Stimulated activated CD4-positive, alpha-beta T cell treated with anti-CD3 and anti-CD28 coated beads, Interleukin-15, amount 100 ng/mL, for 48 hours (primary cell): ENCODE measurements at regions not wholly inside any gene's neighbourhood (a gene's known extent, or its start where the extent isn't known, plus 50 kb on each side); places are given as distances from the start of the nearest gene placed in this dataset.

Source experiments
- DNase-seq, 2 donors: peaks; one replicate each; pipeline ENCODE4 v3.0.0-alpha.2; 2020; ENCODE audit warnings: low read depth in 2 of 2

GRCh38 chr19:28846094-28846812, 366.7 kb downstream of the UQCRFS1 start:
- no peak for DNase-seq

- DNase-seq = no peak
Observed at GRCh38 chr19:28843761-28844492, 369.0 kb downstream of the UQCRFS1 start.

GRCh38 chr19:28841531-28841930, 371.4 kb downstream of the UQCRFS1 start:
- no peak for DNase-seq

GRCh38 chr19:28840891-28841290, 372.1 kb downstream of the UQCRFS1 start:
- DNase-seq = no peak

- no peak for DNase-seq
Observed at GRCh38 chr19:28839455-28839854, 373.5 kb downstream of the UQCRFS1 start.

- DNase-seq = no peak
Observed at GRCh38 chr19:28838909-28839308, 374.0 kb downstream of the UQCRFS1 start.

GRCh38 chr19:28836421-28836820, 376.5 kb downstream of the UQCRFS1 start:
- no peak for DNase-seq

GRCh38 chr19:28834996-28835395, 378.0 kb downstream of the UQCRFS1 start:
- DNase-seq = no peak

- DNase-seq = no peak
Observed at GRCh38 chr19:28831462-28831861, 381.5 kb downstream of the UQCRFS1 start.

GRCh38 chr19:28829762-28830161, 383.2 kb downstream of the UQCRFS1 start:
- DNase-seq = no peak

- no peak for DNase-seq
Observed at GRCh38 chr19:28829359-28829758, 383.6 kb downstream of the UQCRFS1 start.

GRCh38 chr19:28828276-28828870, 384.6 kb downstream of the UQCRFS1 start:
- DNase-seq = no peak

- no peak for DNase-seq
Observed at GRCh38 chr19:28827382-28827781, 385.6 kb downstream of the UQCRFS1 start.

- DNase-seq = no peak
Observed at GRCh38 chr19:28823338-28823961, 389.5 kb downstream of the UQCRFS1 start.

GRCh38 chr19:28820289-28820688, 392.7 kb downstream of the UQCRFS1 start:
- no peak for DNase-seq

GRCh38 chr19:28815257-28815656, 397.7 kb downstream of the UQCRFS1 start:
- no peak for DNase-seq

GRCh38 chr19:28794301-28794700, 418.6 kb downstream of the UQCRFS1 start:
- DNase-seq = no peak

- DNase-seq = no peak
Observed at GRCh38 chr19:28793391-28794168, 419.4 kb downstream of the UQCRFS1 start.

GRCh38 chr19:28785971-28786370, 427.0 kb downstream of the UQCRFS1 start:
- DNase-seq = no peak

GRCh38 chr19:28764066-28764465, 448.9 kb downstream of the UQCRFS1 start:
- DNase-seq = no peak

- no peak for DNase-seq
Observed at GRCh38 chr19:28746478-28746877, 466.5 kb downstream of the UQCRFS1 start.

- no peak for DNase-seq
Observed at GRCh38 chr19:28744943-28745342, 468.0 kb downstream of the UQCRFS1 start.
